Activated naive CD4-positive, alpha-beta T cell treated with anti-CD3 and anti-CD28 coated beads for 36 hours (primary cell): ENCODE measurements at regions not wholly inside any gene's neighbourhood (a gene's known extent, or its start where the extent isn't known, plus 50 kb on each side); places are given as distances from the start of the nearest gene placed in this dataset.

Source experiments
- CTCF ChIA-PET: fragments of 350-600 bp; sonication (Branson Sonifier 250); formaldehyde crosslinking; loops from one replicate; lab custom pipeline; 2021; ENCODE audit warnings: antibody characterized with exemption; lab: Charles Lee
- DNase-seq: peaks from one replicate; pipeline ENCODE4 v3.0.0-alpha.2; 2020
- H3K27ac Mint-ChIP-seq: one replicate; pipeline ENCODE4 v1.8.0; 2021; ENCODE audit warnings: mild to moderate bottlenecking, mixed read lengths
- H3K27me3 Mint-ChIP-seq: one replicate; pipeline ENCODE4 v1.8.0; 2021; ENCODE audit warnings: low read depth, mixed read lengths
- H3K36me3 Mint-ChIP-seq: one replicate; pipeline ENCODE4 v1.8.0; 2021; ENCODE audit warnings: low read depth, mixed read lengths
- H3K4me1 Mint-ChIP-seq: one replicate; pipeline ENCODE4 v1.8.0; 2021; ENCODE audit warnings: low read depth, mixed read lengths
- H3K4me3 Mint-ChIP-seq: one replicate; pipeline ENCODE4 v1.8.0; 2021; ENCODE audit warnings: mild to moderate bottlenecking, moderate library complexity, mixed read lengths
- H3K9me3 Mint-ChIP-seq: one replicate; pipeline ENCODE4 v1.8.0; 2021; ENCODE audit warnings: mixed read lengths
- intact Hi-C: fragments of 100-400 bp; cut with micrococcal nuclease; formaldehyde crosslinking; loops from one replicate; pipeline ENCODE4 v1.15.1; 2023

GRCh38 chr14:94717808-94718207 is 52.1 kb downstream of the GSC start:
- H3K4me3 Mint-ChIP-seq: no peak overlapping the region
- no peak for DNase-seq

GRCh38 chr14:94716976-94717375 is 52.9 kb downstream of the GSC start:
- no peaks in the 10 kb centered on the region for H3K9me3 Mint-ChIP-seq
- H3K27me3 Mint-ChIP-seq: peaks cover 3% of the 10 kb centered on the region
- H3K36me3 Mint-ChIP-seq: no peaks in the 10 kb centered on the region
- H3K4me3 Mint-ChIP-seq: no peak overlapping the region
- H3K4me1 Mint-ChIP-seq: no peaks in the 10 kb centered on the region
- intact Hi-C loops: no loop called here
- no peak overlapping the region for H3K27ac Mint-ChIP-seq
- no peak for DNase-seq
- CTCF ChIA-PET: no interaction called here

More at GRCh38 chr14:94717808-94718207, 52.1 kb downstream of the GSC start:
- Mint-ChIP-seq H3K36me3 (no peaks in the 10 kb centered on the region), H3K9me3 (no peaks in the 10 kb centered on the region), H3K4me1 (no peaks in the 10 kb centered on the region), H3K27me3 (peaks cover 3% of the 10 kb centered on the region), H3K27ac (no peak overlapping the region)
- CTCF ChIA-PET: no interaction called here
- intact Hi-C loops: no loop called here

- Mint-ChIP-seq H3K4me3 (no peak overlapping the region), H3K27me3 (peaks cover 8% of the 10 kb centered on the region), H3K27ac (no peak overlapping the region), H3K36me3 (no peaks in the 10 kb centered on the region), H3K9me3 (no peaks in the 10 kb centered on the region), H3K4me1 (no peaks in the 10 kb centered on the region)
- no peak for DNase-seq
- intact Hi-C loops: no loop called here
- CTCF ChIA-PET: no interaction called here
Observed at GRCh38 chr14:94713115-94713514, 56.8 kb downstream of the GSC start.

DNA sequence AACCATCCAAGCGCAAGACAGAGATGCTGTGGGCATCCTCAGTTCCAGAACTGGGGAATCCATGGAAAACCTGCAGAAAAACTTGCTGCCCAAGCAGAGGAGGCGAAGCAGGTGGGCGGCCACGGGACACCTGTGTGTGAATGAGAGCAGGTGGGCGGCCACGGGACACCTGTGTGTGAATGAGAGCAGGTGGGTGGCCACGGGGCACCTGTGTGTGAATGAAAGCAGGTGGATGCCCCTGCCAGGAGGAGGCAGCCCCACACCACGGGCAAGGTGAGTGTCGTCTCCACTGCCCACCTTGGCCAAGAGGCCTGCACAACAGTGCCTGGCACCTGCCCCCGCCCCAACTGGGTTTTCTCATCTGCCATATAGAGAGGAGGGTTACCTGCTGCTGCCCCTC is 59.2 kb downstream of the GSC start:
- CTCF ChIA-PET: interaction anchor here (0.6 kb wide), 1 partner anchor 9 kb away, joined by 3 read pairs; no protein-coding TSS in a partner anchor
- intact Hi-C loops: no loop called here
- Mint-ChIP-seq H3K27me3 (peaks cover 10% of the 10 kb centered on the region), H3K9me3 (no peaks in the 10 kb centered on the region), H3K27ac (no peak overlapping the region), H3K4me1 (no peaks in the 10 kb centered on the region), H3K36me3 (no peaks in the 10 kb centered on the region), H3K4me3 (no peak overlapping the region)
- DNase-seq: no peak

- no peaks in the 10 kb centered on the region for H3K9me3 Mint-ChIP-seq
- peaks cover 10% of the 10 kb centered on the region for H3K27me3 Mint-ChIP-seq
- H3K4me3 Mint-ChIP-seq: no peak overlapping the region
- H3K27ac Mint-ChIP-seq: no peak overlapping the region
- CTCF ChIA-PET: no interaction called here
- H3K36me3 Mint-ChIP-seq: no peaks in the 10 kb centered on the region
- intact Hi-C loops: no loop called here
- H3K4me1 Mint-ChIP-seq: no peaks in the 10 kb centered on the region
- DNase-seq: no peak
Observed at GRCh38 chr14:94707494-94707893, 62.4 kb downstream of the GSC start.

- no peaks in the 10 kb centered on the region for H3K9me3 Mint-ChIP-seq
- H3K4me1 Mint-ChIP-seq: no peaks in the 10 kb centered on the region
- H3K36me3 Mint-ChIP-seq: no peaks in the 10 kb centered on the region
- H3K27ac Mint-ChIP-seq: no peak overlapping the region
- H3K4me3 Mint-ChIP-seq: no peak overlapping the region
- intact Hi-C loops: no loop called here
- no peak for DNase-seq
- peaks cover 10% of the 10 kb centered on the region for H3K27me3 Mint-ChIP-seq
- CTCF ChIA-PET: no interaction called here
Observed at GRCh38 chr14:94706133-94706532, 63.8 kb downstream of the GSC start.

- CTCF ChIA-PET: no interaction called here
- H3K4me3 Mint-ChIP-seq: no peak overlapping the region
Observed at GRCh38 chr14:94702629-94703028, 67.3 kb downstream of the GSC start.

DNA sequence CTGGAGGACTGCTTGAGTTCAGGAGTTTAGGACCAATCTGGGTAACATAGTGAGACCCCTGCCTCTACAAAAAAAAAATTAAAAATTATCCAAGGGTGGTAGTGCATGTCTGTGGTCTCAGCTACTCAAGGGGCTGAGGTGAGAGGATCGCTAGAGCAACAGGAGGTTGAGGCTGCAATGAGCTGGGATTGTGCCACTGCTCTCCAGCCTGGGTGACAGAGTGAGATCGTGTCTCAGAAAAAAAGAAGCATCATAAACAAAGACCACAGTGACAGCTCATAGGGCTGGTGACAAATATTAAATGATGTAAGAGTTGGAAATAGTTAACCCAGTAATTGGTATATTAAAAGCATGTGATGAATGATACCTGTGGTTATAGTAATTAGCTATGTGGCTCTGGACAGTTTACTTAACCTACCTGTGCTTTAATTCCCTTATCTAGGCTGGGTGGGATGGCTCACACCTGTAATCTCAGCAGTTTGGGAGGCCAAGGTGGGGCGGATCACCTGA is 68.0 kb downstream of the GSC start:
- DNase-seq: no peak
- no peaks in the 10 kb centered on the region for H3K4me1 Mint-ChIP-seq
- intact Hi-C loops: no loop called here
- H3K9me3 Mint-ChIP-seq: no peaks in the 10 kb centered on the region
- H3K36me3 Mint-ChIP-seq: no peaks in the 10 kb centered on the region
- CTCF ChIA-PET: interaction anchor here (0.7 kb wide), 1 partner anchor 115 kb away, joined by 4 read pairs; no protein-coding TSS in a partner anchor
- H3K4me3 Mint-ChIP-seq: no peak overlapping the region
- H3K27ac Mint-ChIP-seq: no peak overlapping the region
- no peaks in the 10 kb centered on the region for H3K27me3 Mint-ChIP-seq

More at GRCh38 chr14:94702629-94703028, 67.3 kb downstream of the GSC start:
- H3K9me3 Mint-ChIP-seq: no peaks in the 10 kb centered on the region
- no peaks in the 10 kb centered on the region for H3K4me1 Mint-ChIP-seq
- no peak overlapping the region for H3K27ac Mint-ChIP-seq
- DNase-seq: no peak
- intact Hi-C loops: no loop called here
- H3K36me3 Mint-ChIP-seq: no peaks in the 10 kb centered on the region
- H3K27me3 Mint-ChIP-seq: peaks cover 2% of the 10 kb centered on the region

- Mint-ChIP-seq H3K9me3 (no peaks in the 10 kb centered on the region), H3K27ac (no peak overlapping the region), H3K4me1 (no peaks in the 10 kb centered on the region), H3K36me3 (no peaks in the 10 kb centered on the region), H3K4me3 (no peak overlapping the region), H3K27me3 (no peaks in the 10 kb centered on the region)
- CTCF ChIA-PET: no interaction called here
- intact Hi-C loops: no loop called here
- no peak for DNase-seq
Observed at GRCh38 chr14:94700336-94700735, 69.6 kb downstream of the GSC start.

- intact Hi-C loops: no loop called here
- CTCF ChIA-PET: no interaction called here
- Mint-ChIP-seq H3K4me3 (no peak overlapping the region), H3K9me3 (no peaks in the 10 kb centered on the region), H3K27ac (no peak overlapping the region), H3K36me3 (no peaks in the 10 kb centered on the region), H3K4me1 (no peaks in the 10 kb centered on the region), H3K27me3 (no peaks in the 10 kb centered on the region)
- DNase-seq: no peak
Observed at GRCh38 chr14:94699831-94700230, 70.1 kb downstream of the GSC start.

DNA sequence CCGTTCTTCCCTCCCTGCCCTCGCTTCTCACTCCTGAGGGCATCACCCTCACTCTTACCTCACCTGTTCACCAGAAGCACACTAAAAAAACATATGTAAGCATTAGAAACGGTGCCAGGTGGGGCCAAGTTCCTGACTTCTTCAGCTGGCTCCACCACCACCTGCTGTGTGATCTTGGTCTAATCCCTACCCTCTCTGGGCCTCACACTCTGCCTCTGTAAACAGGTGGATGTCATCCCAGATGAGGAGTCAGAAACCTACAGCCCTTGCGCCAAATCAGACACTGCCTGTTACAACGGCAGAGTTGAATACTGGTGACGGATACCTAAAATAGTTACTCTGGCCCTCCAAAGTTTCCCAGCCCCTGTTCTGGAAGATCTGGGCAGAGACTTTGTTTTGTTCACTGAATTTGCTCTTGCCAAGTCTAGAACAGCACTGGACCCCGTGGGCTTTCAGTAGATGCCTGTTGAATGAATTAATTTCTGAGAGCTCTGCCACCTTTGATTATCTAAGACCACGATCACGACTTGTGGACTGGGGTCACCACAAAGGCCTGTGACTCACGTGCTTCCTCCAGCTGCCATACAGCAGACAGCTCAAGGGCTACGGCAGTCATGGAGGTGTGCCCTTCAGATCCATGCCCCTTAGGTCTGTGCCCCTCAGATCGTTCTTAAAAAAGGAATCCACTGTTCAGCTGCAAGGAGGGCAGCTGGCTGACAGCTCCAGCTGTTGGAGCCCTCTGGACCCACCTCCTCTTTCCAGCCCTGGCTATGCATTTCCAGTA is 71.9 kb downstream of the GSC start:
- no peaks in the 10 kb centered on the region for H3K9me3 Mint-ChIP-seq
- no peak overlapping the region for H3K27ac Mint-ChIP-seq
- no peaks in the 10 kb centered on the region for H3K27me3 Mint-ChIP-seq
- CTCF ChIA-PET: interaction anchor here (0.6 to 1.9 kb wide), 2 partner anchors 8 to 402 kb away, joined by 3 to 9 read pairs; no protein-coding TSS in a partner anchor
- no peaks in the 10 kb centered on the region for H3K36me3 Mint-ChIP-seq
- H3K4me1 Mint-ChIP-seq: no peaks in the 10 kb centered on the region
- DNase-seq: no peak
- H3K4me3 Mint-ChIP-seq: no peak overlapping the region
- intact Hi-C loops: no loop called here

DNA sequence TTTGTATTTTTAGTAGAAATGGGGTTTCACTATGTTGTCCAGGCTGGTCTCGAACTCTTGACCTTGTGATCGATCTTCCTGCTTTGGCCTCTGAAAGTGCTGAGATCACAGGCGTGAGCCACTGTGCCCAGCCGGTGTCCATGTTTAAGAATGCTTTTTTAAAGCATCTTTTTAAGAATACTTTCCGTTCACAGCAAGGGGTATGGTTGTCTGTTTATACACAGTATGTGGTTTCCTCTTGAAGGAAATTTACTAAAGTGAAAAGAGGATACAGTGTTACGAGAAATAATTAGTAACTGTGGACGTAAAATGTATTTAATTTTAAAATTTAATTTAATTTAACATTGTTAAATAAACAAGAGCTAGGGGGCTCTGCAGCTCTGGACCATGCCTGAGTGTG is 73.4 kb downstream of the GSC start:
- DNase-seq: no peak
- Mint-ChIP-seq H3K4me3 (no peak overlapping the region), H3K27ac (no peak overlapping the region), H3K27me3 (peaks cover 4% of the 10 kb centered on the region), H3K4me1 (no peaks in the 10 kb centered on the region), H3K9me3 (no peaks in the 10 kb centered on the region), H3K36me3 (no peaks in the 10 kb centered on the region)
- CTCF ChIA-PET: no interaction called here
- intact Hi-C loops: no loop called here

GRCh38 chr14:94695231-94695630 is 74.7 kb downstream of the GSC start:
- H3K4me3 Mint-ChIP-seq: no peak overlapping the region
- no peaks in the 10 kb centered on the region for H3K9me3 Mint-ChIP-seq
- no peaks in the 10 kb centered on the region for H3K36me3 Mint-ChIP-seq
- CTCF ChIA-PET: no interaction called here
- no peak overlapping the region for H3K27ac Mint-ChIP-seq
- no peak for DNase-seq
- H3K4me1 Mint-ChIP-seq: no peaks in the 10 kb centered on the region
- peaks cover 7% of the 10 kb centered on the region for H3K27me3 Mint-ChIP-seq
- intact Hi-C loops: no loop called here
